ENCODE measurements at regions not wholly inside any gene's neighbourhood (a gene's known extent, or its start where the extent isn't known, plus 50 kb on each side); places are given as distances from the start of the nearest gene placed in this dataset.

DNA sequence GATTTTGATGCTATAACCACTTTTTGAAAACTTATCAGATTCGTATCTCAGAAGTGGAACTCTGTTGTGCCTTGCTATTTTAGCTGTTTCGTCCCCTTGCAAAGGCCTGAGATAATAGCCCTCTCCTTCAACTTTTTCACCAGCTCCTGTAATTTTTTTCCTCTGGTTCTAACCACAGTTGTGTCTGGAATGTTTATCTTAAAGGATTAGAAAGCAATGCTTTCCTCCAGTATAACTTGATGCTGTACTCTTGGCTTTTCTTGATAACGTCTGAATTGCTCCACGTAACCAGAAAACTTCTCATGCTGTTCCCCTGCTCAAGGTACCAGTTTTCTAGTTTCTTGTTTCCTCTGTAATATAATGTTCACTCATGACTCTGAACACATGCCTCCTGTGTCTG lies 209.4 kb downstream of the DTWD2 start:
- TF ChIP-seq, protein P1, sequence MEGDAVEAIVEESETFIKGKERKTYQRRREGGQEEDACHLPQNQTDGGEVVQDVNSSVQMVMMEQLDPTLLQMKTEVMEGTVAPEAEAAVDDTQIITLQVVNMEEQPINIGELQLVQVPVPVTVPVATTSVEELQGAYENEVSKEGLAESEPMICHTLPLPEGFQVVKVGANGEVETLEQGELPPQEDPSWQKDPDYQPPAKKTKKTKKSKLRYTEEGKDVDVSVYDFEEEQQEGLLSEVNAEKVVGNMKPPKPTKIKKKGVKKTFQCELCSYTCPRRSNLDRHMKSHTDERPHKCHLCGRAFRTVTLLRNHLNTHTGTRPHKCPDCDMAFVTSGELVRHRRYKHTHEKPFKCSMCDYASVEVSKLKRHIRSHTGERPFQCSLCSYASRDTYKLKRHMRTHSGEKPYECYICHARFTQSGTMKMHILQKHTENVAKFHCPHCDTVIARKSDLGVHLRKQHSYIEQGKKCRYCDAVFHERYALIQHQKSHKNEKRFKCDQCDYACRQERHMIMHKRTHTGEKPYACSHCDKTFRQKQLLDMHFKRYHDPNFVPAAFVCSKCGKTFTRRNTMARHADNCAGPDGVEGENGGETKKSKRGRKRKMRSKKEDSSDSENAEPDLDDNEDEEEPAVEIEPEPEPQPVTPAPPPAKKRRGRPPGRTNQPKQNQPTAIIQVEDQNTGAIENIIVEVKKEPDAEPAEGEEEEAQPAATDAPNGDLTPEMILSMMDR (conservative IDR thresholded peaks at IDR 0.05; ENCODE audit: low read depth, low read length), result no peak
- no peak overlapping the region for H3K27ac ChIP-seq
- no peak overlapping the region for H3K4me2 ChIP-seq

DNA sequence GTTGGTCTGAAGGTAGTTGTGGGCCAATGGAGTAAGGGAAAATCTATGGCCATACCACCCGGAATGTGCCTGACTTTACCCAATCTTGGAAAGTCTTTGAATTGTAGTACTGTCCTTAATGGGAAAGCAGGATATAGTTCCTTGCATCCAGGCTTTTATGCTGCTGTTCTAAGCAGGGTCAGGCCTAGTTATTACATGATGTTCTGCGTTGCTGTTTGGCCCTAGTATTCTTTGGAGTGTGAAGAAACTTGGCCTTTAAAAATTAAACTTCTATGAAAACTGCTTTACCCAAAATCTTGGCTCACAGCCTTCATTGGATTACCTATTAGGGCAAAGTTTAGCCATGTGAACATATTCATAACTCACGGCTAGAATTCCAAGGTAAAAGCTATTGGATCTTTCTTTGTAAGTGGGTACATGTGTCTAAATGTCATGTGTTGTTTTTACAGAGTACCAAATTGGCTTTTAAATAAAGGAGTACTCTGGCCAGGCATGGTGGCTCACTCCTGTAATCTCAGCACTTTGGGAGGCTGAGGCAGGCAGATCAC lies 211.1 kb downstream of the DTWD2 start:
- H3K36me3 ChIP-seq (ENCODE audit: insufficient read depth), result no peaks in the 10 kb centered on the region
- no peak overlapping the region for H3K27ac ChIP-seq
- H3K4me3 ChIP-seq (IDR thresholded peaks at IDR 0.05; ENCODE audit: insufficient read depth, low read depth, low read length), result no peak overlapping the region
- TF ChIP-seq, protein P1 (conservative IDR thresholded peaks at IDR 0.05; ENCODE audit: low read depth, low read length), result no peak
- H3K27me3 ChIP-seq (ENCODE audit: insufficient read depth, low read depth), result no peaks in the 10 kb centered on the region
- no peak overlapping the region for H2AFZ ChIP-seq (ENCODE audit: low read depth)
- no peaks in the 10 kb centered on the region for H3K79me2 ChIP-seq (ENCODE audit: insufficient read depth, low read depth)
- H4K20me1 ChIP-seq (ENCODE audit: insufficient read depth), result no peaks in the 10 kb centered on the region
- no peak overlapping the region for H3K9ac ChIP-seq
- no peaks in the 10 kb centered on the region for H3K4me1 ChIP-seq (ENCODE audit: low read depth, poor library complexity, severe bottlenecking)
- H3K4me2 ChIP-seq, result no peak overlapping the region

More for the DNA sequence above, 209.4 kb downstream of the DTWD2 start:
- H4K20me1 ChIP-seq (ENCODE audit: insufficient read depth), result no peaks in the 10 kb centered on the region
- no peaks in the 10 kb centered on the region for H3K36me3 ChIP-seq (ENCODE audit: insufficient read depth)
- H3K9ac ChIP-seq, result no peak overlapping the region
- no peak overlapping the region for H3K4me3 ChIP-seq (IDR thresholded peaks at IDR 0.05; ENCODE audit: insufficient read depth, low read depth, low read length)
- H3K4me1 ChIP-seq (ENCODE audit: low read depth, poor library complexity, severe bottlenecking), result no peaks in the 10 kb centered on the region
- no peaks in the 10 kb centered on the region for H3K79me2 ChIP-seq (ENCODE audit: insufficient read depth, low read depth)
- no peaks in the 10 kb centered on the region for H3K27me3 ChIP-seq (ENCODE audit: insufficient read depth, low read depth)
- H2AFZ ChIP-seq (ENCODE audit: low read depth), result no peak overlapping the region

- Histone ChIP-seq H3K9ac (no peak overlapping the region), H3K79me2 (ENCODE audit: insufficient read depth, low read depth) (no peaks in the 10 kb centered on the region), H3K4me1 (ENCODE audit: low read depth, poor library complexity, severe bottlenecking) (no peaks in the 10 kb centered on the region), H3K36me3 (ENCODE audit: insufficient read depth) (no peaks in the 10 kb centered on the region), H3K27ac (no peak overlapping the region), H3K4me3 (IDR thresholded peaks at IDR 0.05; ENCODE audit: insufficient read depth, low read depth, low read length) (no peak overlapping the region), H3K4me2 (no peak overlapping the region), H2AFZ (ENCODE audit: low read depth) (no peak overlapping the region), H3K27me3 (ENCODE audit: insufficient read depth, low read depth) (no peaks in the 10 kb centered on the region), H4K20me1 (ENCODE audit: insufficient read depth) (no peaks in the 10 kb centered on the region)
- TF ChIP-seq, protein P1 (conservative IDR thresholded peaks at IDR 0.05; ENCODE audit: low read depth, low read length), result no peak
These were observed 211.6 kb downstream of the DTWD2 start for GRCh38 chr5:118776755-118777154.

- no peak overlapping the region for H3K4me2 ChIP-seq
- H3K79me2 ChIP-seq (ENCODE audit: insufficient read depth, low read depth), result no peaks in the 10 kb centered on the region
- no peak overlapping the region for H3K4me3 ChIP-seq (IDR thresholded peaks at IDR 0.05; ENCODE audit: insufficient read depth, low read depth, low read length)
- TF ChIP-seq, protein P1 (conservative IDR thresholded peaks at IDR 0.05; ENCODE audit: low read depth, low read length), result no peak
- H3K4me1 ChIP-seq (ENCODE audit: low read depth, poor library complexity, severe bottlenecking), result no peaks in the 10 kb centered on the region
- no peaks in the 10 kb centered on the region for H3K27me3 ChIP-seq (ENCODE audit: insufficient read depth, low read depth)
- no peaks in the 10 kb centered on the region for H4K20me1 ChIP-seq (ENCODE audit: insufficient read depth)
- H3K36me3 ChIP-seq (ENCODE audit: insufficient read depth), result no peaks in the 10 kb centered on the region
- H3K27ac ChIP-seq, result no peak overlapping the region
- H3K9ac ChIP-seq, result no peak overlapping the region
- no peak overlapping the region for H2AFZ ChIP-seq (ENCODE audit: low read depth)
These were observed 212.4 kb downstream of the DTWD2 start for GRCh38 chr5:118775790-118776499.

Data from KMS-11 (cell line).